HUES48 (cell line): ENCODE measurements at regions not wholly inside any gene's neighbourhood (a gene's known extent, or its start where the extent isn't known, plus 50 kb on each side); places are given as distances from the start of the nearest gene placed in this dataset.

Experiments used
- H3K27ac ChIP-seq: one replicate; pipeline ENCODE4 v1.7.0; 2013; ENCODE audit warnings: low read depth, low read length, inconsistent platforms
- H3K27me3 ChIP-seq: 2 replicates; pipeline ENCODE4 v1.6.1; 2013; ENCODE audit warnings: mild to moderate bottlenecking, low read length; ENCODE audit not compliant: control insufficient read depth, insufficient read depth
- H3K36me3 ChIP-seq: 2 replicates; pipeline ENCODE4 v1.6.1; 2013; ENCODE audit warnings: low read length; ENCODE audit not compliant: control insufficient read depth, insufficient read depth
- H3K4me1 ChIP-seq: 2 replicates; pipeline ENCODE4 v1.6.1; 2013; ENCODE audit warnings: mild to moderate bottlenecking, low read length; ENCODE audit not compliant: control insufficient read depth, insufficient read depth
- H3K4me3 ChIP-seq: 2 replicates; pipeline ENCODE4 v1.5.1; 2013; ENCODE audit warnings: mild to moderate bottlenecking, low read depth, low read length
- H3K9ac ChIP-seq: 2 replicates; pipeline ENCODE4 v1.6.1; 2013; ENCODE audit warnings: mild to moderate bottlenecking, low read depth, low read length, moderate library complexity
- H3K9me3 ChIP-seq: 2 replicates; pipeline ENCODE4 v1.6.1; 2013; ENCODE audit warnings: low read length; ENCODE audit not compliant: control insufficient read depth, insufficient read depth

GRCh38 chr18:53710080-53710479, 514.4 kb downstream of the MBD2 start:
- Histone ChIP-seq H3K4me3 (no peak overlapping the region), H3K9ac (no peak overlapping the region), H3K27ac (no peak overlapping the region), H3K9me3 (no peaks in the 10 kb centered on the region), H3K36me3 (no peaks in the 10 kb centered on the region), H3K27me3 (no peaks in the 10 kb centered on the region), H3K4me1 (peaks cover 5% of the 10 kb centered on the region)

- Histone ChIP-seq H3K27ac (no peak overlapping the region), H3K36me3 (no peaks in the 10 kb centered on the region), H3K27me3 (no peaks in the 10 kb centered on the region), H3K4me1 (no peaks in the 10 kb centered on the region), H3K4me3 (no peak overlapping the region), H3K9ac (no peak overlapping the region), H3K9me3 (no peaks in the 10 kb centered on the region)
Measured at GRCh38 chr18:53702480-53702879, 522.0 kb downstream of the MBD2 start.

GRCh38 chr18:53701697-53702096, 522.8 kb downstream of the MBD2 start:
- no peaks in the 10 kb centered on the region for H3K4me1 ChIP-seq
- H3K9me3 ChIP-seq: no peaks in the 10 kb centered on the region
- H3K27me3 ChIP-seq: no peaks in the 10 kb centered on the region
- no peak overlapping the region for H3K27ac ChIP-seq
- no peaks in the 10 kb centered on the region for H3K36me3 ChIP-seq
- no peak overlapping the region for H3K4me3 ChIP-seq
- H3K9ac ChIP-seq: no peak overlapping the region

DNA sequence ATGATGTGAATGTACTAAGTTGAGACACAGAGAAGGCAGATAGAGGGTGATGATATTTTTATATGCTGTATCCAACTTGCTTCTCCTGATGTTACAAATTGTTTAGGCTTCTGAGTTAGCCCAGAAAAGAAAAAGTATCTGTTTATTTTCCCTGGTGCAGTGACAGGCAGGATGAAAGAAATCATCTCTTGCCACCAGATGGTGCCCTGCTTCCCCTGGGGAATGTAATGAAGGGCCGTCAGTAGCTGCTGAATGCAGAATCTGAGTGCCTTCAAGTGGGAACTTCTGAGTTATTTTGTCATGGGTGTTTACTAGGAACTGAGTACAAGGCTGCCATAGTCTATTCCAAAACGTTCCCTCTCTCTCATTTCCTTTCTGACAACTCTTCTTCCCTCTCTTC, 525.6 kb downstream of the MBD2 start:
- no peak overlapping the region for H3K27ac ChIP-seq
- no peak overlapping the region for H3K4me3 ChIP-seq
- H3K4me1 ChIP-seq: 0 out of 2 replicates have a peak, but pooled peaks cover 9% of the 10 kb centered on the region
- H3K36me3 ChIP-seq: no peaks in the 10 kb centered on the region
- no peak overlapping the region for H3K9ac ChIP-seq
- no peaks in the 10 kb centered on the region for H3K9me3 ChIP-seq
- H3K27me3 ChIP-seq: no peaks in the 10 kb centered on the region

GRCh38 chr18:53689886-53690285, 534.6 kb downstream of the MBD2 start:
- Histone ChIP-seq H3K9ac (no peak overlapping the region), H3K27me3 (no peaks in the 10 kb centered on the region), H3K27ac (no peak overlapping the region), H3K9me3 (no peaks in the 10 kb centered on the region), H3K4me1 (no peaks in the 10 kb centered on the region), H3K4me3 (no peak overlapping the region), H3K36me3 (no peaks in the 10 kb centered on the region)

DNA sequence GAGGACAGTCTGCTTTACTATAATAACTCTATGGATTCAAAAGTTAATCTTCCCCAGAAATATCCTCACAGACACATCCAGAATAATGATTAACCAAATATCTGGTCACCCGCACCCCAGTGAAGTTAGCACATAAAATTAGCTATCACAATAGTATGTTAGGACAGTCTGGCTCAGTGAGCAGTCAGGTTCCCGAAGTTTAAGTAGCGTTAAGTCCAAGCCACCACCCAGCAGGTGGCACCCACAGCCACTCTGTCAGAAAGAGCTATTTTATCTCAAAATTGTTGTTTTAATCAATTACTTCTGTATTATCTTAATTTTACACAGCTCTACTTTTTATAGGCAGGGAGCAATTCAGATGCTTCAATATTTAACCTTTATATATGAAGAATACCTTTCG, 537.5 kb downstream of the MBD2 start:
- Histone ChIP-seq H3K36me3 (no peaks in the 10 kb centered on the region), H3K4me1 (no peaks in the 10 kb centered on the region), H3K9ac (no peak overlapping the region), H3K27ac (no peak overlapping the region), H3K4me3 (no peak overlapping the region), H3K27me3 (no peaks in the 10 kb centered on the region), H3K9me3 (no peaks in the 10 kb centered on the region)

DNA sequence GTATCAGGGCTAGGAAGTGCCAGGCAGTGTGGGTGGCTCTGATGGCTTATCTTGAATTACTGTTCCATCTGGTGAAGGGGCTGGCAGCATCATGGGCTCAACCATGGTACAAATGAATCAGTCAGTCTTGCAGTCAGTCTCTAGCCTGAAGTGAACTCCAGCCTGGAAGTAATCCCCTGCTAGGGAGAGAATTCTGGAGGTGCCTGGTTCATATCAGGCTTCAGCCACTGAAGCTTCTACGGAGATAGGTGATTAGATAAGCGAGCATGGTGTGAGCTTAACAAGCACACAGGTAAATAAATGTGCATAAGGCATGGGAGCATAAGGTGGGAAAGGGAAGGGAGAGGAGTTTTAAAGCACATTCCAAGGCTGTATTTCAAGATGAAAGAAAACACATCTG, 541.7 kb downstream of the MBD2 start:
- no peaks in the 10 kb centered on the region for H3K4me1 ChIP-seq
- H3K27me3 ChIP-seq: no peaks in the 10 kb centered on the region
- no peak overlapping the region for H3K27ac ChIP-seq

GRCh38 chr18:53677480-53677879, 547.0 kb downstream of the MBD2 start:
- Histone ChIP-seq H3K27me3 (no peaks in the 10 kb centered on the region), H3K27ac (no peak overlapping the region), H3K4me3 (no peak overlapping the region), H3K9me3 (no peaks in the 10 kb centered on the region; the same call in 1 of the 2 replicates), H3K4me1 (no peaks in the 10 kb centered on the region), H3K36me3 (no peaks in the 10 kb centered on the region), H3K9ac (no peak overlapping the region)

More for the DNA sequence above, 541.7 kb downstream of the MBD2 start:
- Histone ChIP-seq H3K36me3 (no peaks in the 10 kb centered on the region), H3K9ac (no peak overlapping the region), H3K9me3 (no peaks in the 10 kb centered on the region), H3K4me3 (no peak overlapping the region)

- Histone ChIP-seq H3K9me3 (peaks cover 17% of the 10 kb centered on the region), H3K27ac (no peak overlapping the region), H3K36me3 (no peaks in the 10 kb centered on the region), H3K27me3 (no peaks in the 10 kb centered on the region), H3K9ac (no peak overlapping the region), H3K4me1 (no peaks in the 10 kb centered on the region), H3K4me3 (no peak overlapping the region)
Measured at GRCh38 chr18:53665701-53666100, 558.8 kb downstream of the MBD2 start.

- Histone ChIP-seq H3K9me3 (peaks cover 17% of the 10 kb centered on the region), H3K4me1 (no peaks in the 10 kb centered on the region), H3K4me3 (no peak overlapping the region), H3K36me3 (no peaks in the 10 kb centered on the region), H3K9ac (no peak overlapping the region), H3K27me3 (no peaks in the 10 kb centered on the region), H3K27ac (no peak overlapping the region)
Measured at GRCh38 chr18:53664575-53664974, 559.9 kb downstream of the MBD2 start.

GRCh38 chr18:53660306-53660705, 564.2 kb downstream of the MBD2 start:
- Histone ChIP-seq H3K9ac (no peak overlapping the region), H3K27ac (no peak overlapping the region), H3K9me3 (peaks cover 9% of the 10 kb centered on the region), H3K4me1 (no peaks in the 10 kb centered on the region), H3K27me3 (no peaks in the 10 kb centered on the region), H3K36me3 (no peaks in the 10 kb centered on the region), H3K4me3 (no peak overlapping the region)

DNA sequence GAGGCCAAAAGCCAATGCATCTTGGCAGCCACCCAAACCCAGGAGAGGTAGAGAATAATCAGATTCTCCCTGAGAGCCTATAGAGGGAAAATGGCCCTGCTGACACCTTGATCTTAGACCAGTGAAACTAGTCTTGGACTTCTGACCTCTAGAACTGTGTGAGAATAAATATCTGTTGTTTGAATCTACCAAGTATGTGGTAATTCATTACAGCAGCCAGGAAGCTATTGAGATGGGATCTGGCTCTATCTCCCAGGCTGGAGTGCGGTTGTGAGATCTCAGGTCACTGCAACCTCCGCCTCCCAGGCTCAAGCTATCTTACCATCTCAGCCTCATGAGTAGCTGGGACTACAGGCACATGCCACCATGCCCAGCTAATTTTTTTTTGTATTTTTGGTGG, 567.2 kb downstream of the MBD2 start:
- no peak overlapping the region for H3K27ac ChIP-seq
- no peaks in the 10 kb centered on the region; the same call in 1 of the 2 replicates for H3K9me3 ChIP-seq
- no peaks in the 10 kb centered on the region for H3K36me3 ChIP-seq
- H3K4me1 ChIP-seq: no peaks in the 10 kb centered on the region
- no peak overlapping the region for H3K4me3 ChIP-seq
- no peaks in the 10 kb centered on the region for H3K27me3 ChIP-seq
- H3K9ac ChIP-seq: no peak overlapping the region
